Endothelial cell of umbilical vein (primary cell): ENCODE measurements at regions not wholly inside any gene's neighbourhood (a gene's known extent, or its start where the extent isn't known, plus 50 kb on each side); places are given as distances from the start of the nearest gene placed in this dataset.

Source experiments
- BruUV-seq: library from RNA; stranded (reverse); fragments of 400-500 nt; replicated peaks from 2 replicates; lab custom pipeline; 2021; lab: Mats Ljungman, UMichigan
- CTCF ChIA-PET: fragments of 300-600, 350-600 bp; sonication (Branson Sonifier 250); formaldehyde crosslinking; loops from one replicate; lab custom pipeline; 2021; ENCODE audit warnings: antibody characterized with exemption, inconsistent platforms; lab: Charles Lee
- POLR2A ChIA-PET: fragments of 300-600, 350-600 bp; sonication (Branson Sonifier 250); formaldehyde crosslinking; loops from one replicate; lab custom pipeline; 2021; ENCODE audit warnings: antibody characterized with exemption, inconsistent platforms; lab: Charles Lee
- DNase-seq: peaks from one replicate; pipeline ENCODE4 v3.0.0-alpha.2; 2011; ENCODE audit warnings: low read depth, low spot score
- FAIRE-seq: peaks from 2 replicates; lab custom pipeline; 2011; peaks lifted over from hg19 to GRCh38; lab: Jason Lieb, UNC
- H2AFZ ChIP-seq: 2 replicates; pipeline ENCODE4 v1.6.0; 2012; ENCODE audit warnings: low read depth, low read length, control low read depth, inconsistent platforms
- H3K27ac ChIP-seq: 2 replicates; pipeline ENCODE4 v1.5.1; 2011; ENCODE audit warnings: low read depth, mild to moderate bottlenecking, control low read depth, low read length, moderate library complexity; ENCODE audit not compliant: insufficient read depth
- H3K27me3 ChIP-seq, 2 experiments: 2 replicates each; pipeline versions ENCODE4 v1.6.0 to v1.6.1; 2011; ENCODE audit warnings: low read length in 2 of 2, mixed read lengths in 1 of 2; ENCODE audit not compliant: control insufficient read depth in 2 of 2, insufficient read depth in 2 of 2
- H3K36me3 ChIP-seq, 2 experiments: 2 replicates in 1 of 2; 3 replicates in 1 of 2; pipeline ENCODE4 v1.5.1; 2011; ENCODE audit warnings: low read length in 2 of 2, mild to moderate bottlenecking in 1 of 2, moderate library complexity in 1 of 2; ENCODE audit not compliant: control insufficient read depth in 2 of 2, insufficient read depth in 2 of 2; ENCODE audit errors: extremely low read depth in 1 of 2
- H3K4me1 ChIP-seq: 3 replicates; pipeline ENCODE4 v1.5.1; 2011; ENCODE audit warnings: mild to moderate bottlenecking, low read length; ENCODE audit not compliant: control insufficient read depth, insufficient read depth; ENCODE audit errors: extremely low read depth
- H3K4me2 ChIP-seq: 2 replicates; pipeline ENCODE4 v1.6.1; 2011; ENCODE audit warnings: low read length, control low read depth, mixed read lengths; ENCODE audit not compliant: insufficient read depth
- H3K4me3 ChIP-seq, 3 experiments: fragments of 200-600 bp in 1 of 3; sonication (generic), shearing (Covaris generic) in 1 of 3; replicated peaks in 1 of 3; 2 replicates each; pipeline ENCODE4 v1.5.1; 2011 to 2016; ENCODE audit warnings: control low read depth in 3 of 3, low read length in 3 of 3, mild to moderate bottlenecking in 2 of 3, inconsistent platforms in 1 of 3, low read depth in 1 of 3, moderate library complexity in 1 of 3; ENCODE audit not compliant: insufficient read depth in 1 of 3
- H3K79me2 ChIP-seq: 2 replicates; pipeline ENCODE4 v1.6.0; 2012; ENCODE audit warnings: low read length, inconsistent platforms; ENCODE audit not compliant: control insufficient read depth, insufficient read depth
- H3K9ac ChIP-seq: replicated peaks from 2 replicates; pipeline ENCODE3; 2011; ENCODE audit warnings: low read length, control low read depth; ENCODE audit not compliant: insufficient read depth; ENCODE audit errors: extremely low read depth
- H3K9me1 ChIP-seq: replicated peaks from 3 replicates; pipeline ENCODE4 v1.6.0; 2011; ENCODE audit warnings: mild to moderate bottlenecking, low read length; ENCODE audit not compliant: control insufficient read depth, insufficient read depth; ENCODE audit errors: extremely low read depth
- H3K9me3 ChIP-seq: replicated peaks from 2 replicates; pipeline ENCODE4 v1.5.1; 2012; ENCODE audit warnings: low read length, inconsistent platforms; ENCODE audit not compliant: control insufficient read depth, insufficient read depth
- H4K20me1 ChIP-seq: replicated peaks from 2 replicates; pipeline ENCODE3; 2011; ENCODE audit warnings: mild to moderate bottlenecking, low read length; ENCODE audit not compliant: control insufficient read depth, insufficient read depth; ENCODE audit errors: extremely low read depth
- EZH2 ChIP-seq: IDR thresholded peaks from 2 replicates; pipeline ENCODE4 v1.6.1; 2012; ENCODE audit warnings: borderline replicate concordance, low read depth, mild to moderate bottlenecking, moderate library complexity, low read length, inconsistent platforms; ENCODE audit not compliant: severe bottlenecking
- FOS ChIP-seq: IDR thresholded peaks from 2 replicates; pipeline ENCODE4 v1.6.1; 2011; ENCODE audit warnings: mild to moderate bottlenecking, low read length, moderate library complexity, borderline replicate concordance; ENCODE audit not compliant: insufficient read depth
- GATA2 ChIP-seq: IDR thresholded peaks from 2 replicates; pipeline ENCODE4 v1.7.0; 2011; ENCODE audit warnings: low read depth, mild to moderate bottlenecking, moderate library complexity, mixed read lengths, low read length; ENCODE audit not compliant: insufficient read length, insufficient read depth
- JUN ChIP-seq: IDR thresholded peaks from 2 replicates; pipeline ENCODE4 v1.6.1; 2011; ENCODE audit warnings: borderline replicate concordance, low read depth; ENCODE audit not compliant: insufficient read length, insufficient read depth
- MYC ChIP-seq: IDR thresholded peaks from one replicate; pipeline ENCODE4 v1.6.1; 2011; ENCODE audit warnings: mild to moderate bottlenecking, low read depth, low read length
- POLR2A ChIP-seq: IDR thresholded peaks from 2 replicates; pipeline ENCODE4 v1.6.1; 2012; ENCODE audit warnings: low read depth, mild to moderate bottlenecking, control low read depth, low read length
- POLR2AphosphoS5 ChIP-seq: IDR thresholded peaks from 2 replicates; pipeline ENCODE4 v1.6.1; 2012; ENCODE audit warnings: low read depth, mild to moderate bottlenecking, control low read depth, low read length, moderate library complexity; ENCODE audit not compliant: insufficient read depth
- dilution Hi-C: fragments of 300-500 bp; cut with MboI; formaldehyde crosslinking; loops from one replicate; pipeline ENCODE4 v1.15.0; 2019; ENCODE audit warnings: low sequenced_read_pairs; ENCODE audit not compliant: extremely low pct_ligation_motif_present
- intact Hi-C: fragments of 100-400 bp; cut with micrococcal nuclease; formaldehyde crosslinking; loops from one replicate; pipeline ENCODE4 v1.10.0; 2022
- TF ChIP-seq, protein P1 (sequence below), 2 donors: IDR thresholded peaks; 1 replicate in 1 of 2; 2 replicates in 1 of 2; pipeline ENCODE4 v1.5.1; 2011; ENCODE audit warnings: low read length in 2 of 2, mild to moderate bottlenecking in 2 of 2, moderate library complexity in 2 of 2, control low read depth in 1 of 2, inconsistent platforms in 1 of 2, low read depth in 1 of 2; ENCODE audit not compliant: insufficient read depth in 1 of 2; ENCODE audit errors: extremely low read depth in 1 of 2
- TF ChIP-seq, protein P2 (sequence below): IDR thresholded peaks from 2 replicates; pipeline ENCODE4 v1.6.1; 2011; ENCODE audit not compliant: insufficient read depth, insufficient read length

DNA sequence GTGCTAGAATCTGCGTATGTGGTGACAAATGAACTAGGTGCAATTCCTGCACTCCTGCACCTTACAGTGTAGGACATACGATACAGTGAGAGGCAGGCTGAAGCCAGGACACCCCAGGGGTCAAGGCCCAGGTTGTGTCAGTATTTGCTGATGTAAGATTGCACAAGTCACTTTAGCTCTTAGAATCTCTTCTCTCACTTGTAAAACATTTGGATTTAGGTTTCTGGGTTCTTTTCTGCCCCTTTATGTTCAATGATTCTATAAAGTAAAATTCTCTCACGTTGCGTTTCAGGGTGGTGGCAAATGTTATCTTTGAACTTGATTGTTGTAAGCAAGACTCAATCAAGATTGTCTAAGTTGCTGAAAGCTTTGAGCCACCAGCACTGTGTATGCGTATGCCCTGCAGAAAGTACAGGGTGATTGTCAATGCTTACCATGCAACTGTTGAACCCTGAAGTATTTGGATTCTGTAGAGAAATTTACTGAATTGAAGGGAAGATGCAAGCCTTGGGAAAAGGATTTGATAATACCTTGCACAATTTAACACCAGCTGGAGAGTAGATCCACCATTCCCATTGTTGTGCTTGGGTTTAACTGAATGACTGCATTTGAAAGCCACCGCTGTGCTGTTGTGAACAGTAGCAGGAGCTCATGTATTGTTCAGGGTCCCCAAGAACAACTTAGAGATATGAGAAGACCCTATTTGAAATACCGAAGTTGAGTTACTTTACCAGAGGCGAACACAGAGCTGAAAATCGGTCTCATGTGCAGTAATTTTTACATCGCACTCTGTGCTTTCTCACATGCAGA lies 106.1 kb upstream of the CITED2 start:
- no peak for FAIRE-seq
- Histone ChIP-seq H3K36me3 (no peaks in the 10 kb centered on the region), H3K9ac (no peak overlapping the region), H3K79me2 (no peaks in the 10 kb centered on the region), H3K4me1 (no peaks in the 10 kb centered on the region), H3K9me1 (no peaks in the 10 kb centered on the region), H3K4me2 (no peak overlapping the region), H3K4me3 (no peak overlapping the region), H3K27me3 (no peaks in the 10 kb centered on the region), H3K27ac (no peak overlapping the region), H4K20me1 (no peaks in the 10 kb centered on the region), H2AFZ (no peak overlapping the region), H3K9me3 (no peaks in the 10 kb centered on the region)
- intact Hi-C loops (no loop called here), dilution Hi-C loops (no loop called here)
- TF ChIP-seq, protein P1, sequence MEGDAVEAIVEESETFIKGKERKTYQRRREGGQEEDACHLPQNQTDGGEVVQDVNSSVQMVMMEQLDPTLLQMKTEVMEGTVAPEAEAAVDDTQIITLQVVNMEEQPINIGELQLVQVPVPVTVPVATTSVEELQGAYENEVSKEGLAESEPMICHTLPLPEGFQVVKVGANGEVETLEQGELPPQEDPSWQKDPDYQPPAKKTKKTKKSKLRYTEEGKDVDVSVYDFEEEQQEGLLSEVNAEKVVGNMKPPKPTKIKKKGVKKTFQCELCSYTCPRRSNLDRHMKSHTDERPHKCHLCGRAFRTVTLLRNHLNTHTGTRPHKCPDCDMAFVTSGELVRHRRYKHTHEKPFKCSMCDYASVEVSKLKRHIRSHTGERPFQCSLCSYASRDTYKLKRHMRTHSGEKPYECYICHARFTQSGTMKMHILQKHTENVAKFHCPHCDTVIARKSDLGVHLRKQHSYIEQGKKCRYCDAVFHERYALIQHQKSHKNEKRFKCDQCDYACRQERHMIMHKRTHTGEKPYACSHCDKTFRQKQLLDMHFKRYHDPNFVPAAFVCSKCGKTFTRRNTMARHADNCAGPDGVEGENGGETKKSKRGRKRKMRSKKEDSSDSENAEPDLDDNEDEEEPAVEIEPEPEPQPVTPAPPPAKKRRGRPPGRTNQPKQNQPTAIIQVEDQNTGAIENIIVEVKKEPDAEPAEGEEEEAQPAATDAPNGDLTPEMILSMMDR (IDR thresholded peaks at IDR 0.05; ENCODE audit: extremely low read depth in 1 of 2, insufficient read depth in 1 of 2, low read depth in 1 of 2, low read length in 2 of 2) = no peak
- TF ChIP-seq FOS (no peak), POLR2AphosphoS5 (no peak), JUN (no peak), MYC (no peak), POLR2A (no peak), EZH2 (no peak), GATA2 (no peak)
- TF ChIP-seq, protein P2, sequence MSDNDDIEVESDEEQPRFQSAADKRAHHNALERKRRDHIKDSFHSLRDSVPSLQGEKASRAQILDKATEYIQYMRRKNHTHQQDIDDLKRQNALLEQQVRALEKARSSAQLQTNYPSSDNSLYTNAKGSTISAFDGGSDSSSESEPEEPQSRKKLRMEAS = no peak
- BruUV-seq = no TSS peak
- CTCF ChIA-PET = interaction anchor here (1.3 kb wide), 1 partner anchor 33 kb away, joined by 3 read pairs; no protein-coding TSS in a partner anchor
- POLR2A ChIA-PET = no interaction called here
- DNase-seq = no peak
